ENCODE measurements at regions not wholly inside any gene's neighbourhood (a gene's known extent, or its start where the extent isn't known, plus 50 kb on each side); places are given as distances from the start of the nearest gene placed in this dataset.
"Not testable (repeated sequence)": the region's sequence is repeated elsewhere in the genome, so short reads cannot be mapped to it uniquely, and the experiment has no call there.

GRCh38 chr4:163726641-163727040, 232.2 kb downstream of the TMA16 start:
- no peaks in the 10 kb centered on the region for H3K9me3 ChIP-seq (ENCODE audit: low read depth)
- no peak overlapping the region for H3K27ac ChIP-seq
- no peak for TF ChIP-seq CTCF (IDR thresholded peaks at IDR 0.05; ENCODE audit: low read depth, low read length)
- H3K36me3 ChIP-seq, result no peaks in the 10 kb centered on the region
- no peak for DNase-seq (ENCODE audit: low read depth in 1 of 2, low spot score in 1 of 2)
- H3K27me3 ChIP-seq, result no peaks in the 10 kb centered on the region
- no peak overlapping the region for H3K4me3 ChIP-seq
- no peaks in the 10 kb centered on the region for H3K4me1 ChIP-seq (ENCODE audit: low read depth)

GRCh38 chr4:163731071-163731470, 236.6 kb downstream of the TMA16 start:
- H3K9me3 ChIP-seq (ENCODE audit: low read depth), result no peaks in the 10 kb centered on the region
- no peak for TF ChIP-seq CTCF (IDR thresholded peaks at IDR 0.05; ENCODE audit: low read depth, low read length)
- DNase-seq (ENCODE audit: low read depth in 1 of 2, low spot score in 1 of 2), result no peak

GRCh38 chr4:163732473-163732872, 238.0 kb downstream of the TMA16 start:
- DNase-seq (ENCODE audit: low read depth in 1 of 2, low spot score in 1 of 2), result no peak
- Histone ChIP-seq H3K4me1 (ENCODE audit: low read depth) (no peaks in the 10 kb centered on the region), H3K36me3 (no peaks in the 10 kb centered on the region), H3K9me3 (ENCODE audit: low read depth) (no peaks in the 10 kb centered on the region), H3K27ac (no peak overlapping the region), H3K4me3 (no peak overlapping the region), H3K27me3 (no peaks in the 10 kb centered on the region)
- no peak for TF ChIP-seq CTCF (IDR thresholded peaks at IDR 0.05; ENCODE audit: low read depth, low read length)

More at GRCh38 chr4:163731071-163731470, 236.6 kb downstream of the TMA16 start:
- no peaks in the 10 kb centered on the region for H3K36me3 ChIP-seq
- H3K27ac ChIP-seq, result no peak overlapping the region
- H3K4me1 ChIP-seq (ENCODE audit: low read depth), result no peaks in the 10 kb centered on the region
- H3K4me3 ChIP-seq, result no peak overlapping the region
- no peaks in the 10 kb centered on the region for H3K27me3 ChIP-seq

GRCh38 chr4:163736876-163737275, 242.4 kb downstream of the TMA16 start:
- no peaks in the 10 kb centered on the region for H3K27me3 ChIP-seq
- no peak overlapping the region for H3K4me3 ChIP-seq
- H3K4me1 ChIP-seq (ENCODE audit: low read depth), result no peaks in the 10 kb centered on the region
- no peak overlapping the region for H3K27ac ChIP-seq
- H3K36me3 ChIP-seq, result no peaks in the 10 kb centered on the region
- DNase-seq (ENCODE audit: low read depth in 1 of 2, low spot score in 1 of 2), result no peak
- TF ChIP-seq CTCF (IDR thresholded peaks at IDR 0.05; ENCODE audit: low read depth, low read length), result no peak
- no peaks in the 10 kb centered on the region for H3K9me3 ChIP-seq (ENCODE audit: low read depth)

- not testable (repeated sequence) for H3K9me3 ChIP-seq (ENCODE audit: low read depth); H3K4me3 ChIP-seq; DNase-seq (ENCODE audit: low read depth in 1 of 2, low spot score in 1 of 2); H3K36me3 ChIP-seq; H3K27ac ChIP-seq; H3K4me1 ChIP-seq (ENCODE audit: low read depth); H3K27me3 ChIP-seq
These were observed 243.4 kb downstream of the TMA16 start for GRCh38 chr4:163737846-163738245.

- Histone ChIP-seq H3K9me3 (ENCODE audit: low read depth) (no peaks in the 10 kb centered on the region), H3K4me3 (no peak overlapping the region), H3K27me3 (no peaks in the 10 kb centered on the region), H3K36me3 (no peaks in the 10 kb centered on the region), H3K27ac (no peak overlapping the region), H3K4me1 (ENCODE audit: low read depth) (no peaks in the 10 kb centered on the region)
- no peak for TF ChIP-seq CTCF (IDR thresholded peaks at IDR 0.05; ENCODE audit: low read depth, low read length)
- DNase-seq (ENCODE audit: low read depth in 1 of 2, low spot score in 1 of 2), result no peak
These were observed 244.0 kb downstream of the TMA16 start for GRCh38 chr4:163738521-163738920.
